ENCODE measurements at regions not wholly inside any gene's neighbourhood (a gene's known extent, or its start where the extent isn't known, plus 50 kb on each side); places are given as distances from the start of the nearest gene placed in this dataset.

DNA sequence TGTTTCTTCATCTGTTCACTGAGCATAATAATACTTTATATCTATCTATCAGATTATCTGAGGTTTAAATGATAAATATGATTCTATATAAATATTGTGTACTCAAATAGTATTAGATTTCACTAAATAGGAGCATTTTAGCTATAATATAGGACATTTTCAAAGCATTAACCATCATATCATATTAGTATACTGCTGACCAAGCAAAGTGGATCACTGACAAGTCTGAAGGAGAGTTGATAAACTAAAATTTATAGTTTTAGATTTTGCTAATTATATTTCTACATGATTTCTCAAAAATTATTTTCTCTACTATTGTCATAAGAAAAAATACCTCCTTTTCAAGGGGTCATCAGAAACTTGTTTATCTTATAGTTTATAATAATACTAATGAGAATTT lies 937.8 kb upstream of the LRATD1 start:
- TF ChIP-seq EZH2phosphoT487 (IDR thresholded peaks at IDR 0.05; ENCODE audit: borderline replicate concordance, low read depth, low read length), result no peak
- TF ChIP-seq, protein P1, sequence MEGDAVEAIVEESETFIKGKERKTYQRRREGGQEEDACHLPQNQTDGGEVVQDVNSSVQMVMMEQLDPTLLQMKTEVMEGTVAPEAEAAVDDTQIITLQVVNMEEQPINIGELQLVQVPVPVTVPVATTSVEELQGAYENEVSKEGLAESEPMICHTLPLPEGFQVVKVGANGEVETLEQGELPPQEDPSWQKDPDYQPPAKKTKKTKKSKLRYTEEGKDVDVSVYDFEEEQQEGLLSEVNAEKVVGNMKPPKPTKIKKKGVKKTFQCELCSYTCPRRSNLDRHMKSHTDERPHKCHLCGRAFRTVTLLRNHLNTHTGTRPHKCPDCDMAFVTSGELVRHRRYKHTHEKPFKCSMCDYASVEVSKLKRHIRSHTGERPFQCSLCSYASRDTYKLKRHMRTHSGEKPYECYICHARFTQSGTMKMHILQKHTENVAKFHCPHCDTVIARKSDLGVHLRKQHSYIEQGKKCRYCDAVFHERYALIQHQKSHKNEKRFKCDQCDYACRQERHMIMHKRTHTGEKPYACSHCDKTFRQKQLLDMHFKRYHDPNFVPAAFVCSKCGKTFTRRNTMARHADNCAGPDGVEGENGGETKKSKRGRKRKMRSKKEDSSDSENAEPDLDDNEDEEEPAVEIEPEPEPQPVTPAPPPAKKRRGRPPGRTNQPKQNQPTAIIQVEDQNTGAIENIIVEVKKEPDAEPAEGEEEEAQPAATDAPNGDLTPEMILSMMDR (conservative IDR thresholded peaks at IDR 0.05; ENCODE audit: low read length), result no peak
